Activated CD4-positive, alpha-beta T cell treated with anti-CD3 and anti-CD28 coated beads for 48 hours (primary cell): ENCODE measurements at regions not wholly inside any gene's neighbourhood (a gene's known extent, or its start where the extent isn't known, plus 50 kb on each side); places are given as distances from the start of the nearest gene placed in this dataset.
A peak's percentile ranks its signal among the peaks of the same experiment; 100 is the strongest.
"Not testable (repeated sequence)": the region's sequence is repeated elsewhere in the genome, so short reads cannot be mapped to it uniquely, and the experiment has no call there.

Experiments
- DNase-seq: peaks from one replicate; pipeline ENCODE4 v3.0.0-alpha.2; 2020

- DNase-seq, result not testable (repeated sequence)
Measured at GRCh38 chr10:38364073-38364472, 269.9 kb downstream of the ZNF37A start.

DNA sequence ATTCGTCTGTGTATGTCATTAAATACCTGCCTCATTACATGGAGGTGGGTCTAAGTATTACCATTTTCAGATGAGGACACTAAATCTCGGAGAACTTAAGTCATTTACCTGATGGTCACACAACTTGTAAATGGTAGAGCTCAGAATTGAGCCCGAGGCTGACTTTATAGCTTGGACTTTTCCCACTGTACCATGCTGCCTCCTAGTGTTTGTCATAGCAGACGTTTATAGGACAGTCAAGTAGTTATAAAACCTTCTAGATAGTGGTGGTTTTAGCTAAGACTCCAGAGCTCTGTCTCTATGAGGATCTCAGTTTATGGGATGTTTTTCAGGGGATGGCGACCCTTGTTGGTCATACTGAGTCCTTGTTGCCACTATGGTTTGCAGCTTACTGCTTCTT lies 271.8 kb downstream of the ZNF37A start:
- DNase-seq, result peak; percentile 9

GRCh38 chr10:38383800-38384199 lies 289.7 kb downstream of the ZNF37A start:
- DNase-seq, result not testable (repeated sequence)

GRCh38 chr10:38386869-38387268 lies 292.7 kb downstream of the ZNF37A start:
- DNase-seq, result not testable (repeated sequence)

- DNase-seq, result not testable (repeated sequence)
Measured at GRCh38 chr10:38390725-38391124, 296.6 kb downstream of the ZNF37A start.

DNA sequence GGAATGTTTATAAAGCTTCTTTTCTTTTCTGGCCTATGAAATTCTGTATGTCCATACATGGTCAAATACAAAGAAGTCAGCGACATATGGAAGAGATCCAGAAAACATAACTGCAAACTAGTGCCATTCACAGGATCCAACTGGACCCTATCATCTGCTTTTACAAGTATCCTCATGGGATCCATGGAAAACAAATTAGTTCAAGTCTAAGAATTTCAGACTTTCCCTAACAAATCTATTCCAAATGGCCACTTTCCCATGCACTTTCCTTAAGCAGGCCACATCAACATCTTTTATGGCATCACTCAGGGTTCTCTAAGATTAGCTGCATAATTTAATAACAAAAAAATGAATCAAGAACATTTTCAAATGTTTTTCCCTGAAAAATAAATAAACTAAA lies 301.3 kb downstream of the ZNF37A start:
- not testable (repeated sequence) for DNase-seq

DNA sequence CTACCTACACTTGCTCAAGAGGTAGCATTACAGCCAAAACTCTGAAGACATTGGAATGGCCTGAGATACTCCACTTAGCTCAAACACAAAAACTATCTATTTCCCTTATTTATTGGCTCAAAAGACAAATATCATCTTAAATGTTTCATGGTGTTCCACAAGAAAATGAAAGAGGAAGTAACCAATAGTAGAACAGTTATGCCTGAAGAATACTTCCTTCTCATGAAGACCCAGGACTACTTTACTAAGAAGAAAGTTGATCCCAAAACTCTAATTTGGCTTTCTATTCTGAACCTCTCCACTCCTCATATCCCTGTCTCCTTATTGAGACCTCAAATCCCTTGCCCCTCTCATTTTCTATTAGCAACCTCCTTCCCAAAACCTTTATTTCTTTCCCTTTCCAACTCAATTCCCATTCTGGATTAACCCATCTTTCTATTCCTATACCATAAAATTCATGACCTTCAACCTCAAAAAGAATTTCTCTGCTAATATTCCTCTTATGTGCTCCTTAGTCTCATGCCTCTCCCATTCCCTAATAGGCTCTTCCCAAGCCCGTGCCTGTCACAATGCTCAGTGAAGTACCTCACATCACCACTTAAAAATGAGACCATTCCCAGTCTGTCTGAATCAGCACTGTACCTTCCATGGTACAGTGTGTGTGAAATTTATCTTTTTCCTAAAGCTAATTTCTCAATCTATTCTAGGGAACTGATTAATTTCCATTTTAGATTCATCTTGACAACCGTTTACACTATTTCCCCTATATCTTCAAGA lies 302.2 kb downstream of the ZNF37A start:
- DNase-seq, result not testable (repeated sequence)

GRCh38 chr10:38401565-38401964 lies 307.4 kb downstream of the ZNF37A start:
- not testable (repeated sequence) for DNase-seq

- DNase-seq, result peak; percentile 93
Measured at GRCh38 chr10:38402442-38403346, 308.6 kb downstream of the ZNF37A start.

- not testable (repeated sequence) for DNase-seq
Measured at GRCh38 chr10:38403347-38404117, 309.4 kb downstream of the ZNF37A start.

- DNase-seq, result not testable (repeated sequence)
Measured at GRCh38 chr10:38423634-38424033, 329.5 kb downstream of the ZNF37A start.

- not testable (repeated sequence) for DNase-seq
Measured at GRCh38 chr10:38430242-38430641, 336.1 kb downstream of the ZNF37A start.

- DNase-seq, result not testable (repeated sequence)
Measured at GRCh38 chr10:38437359-38437758, 343.2 kb downstream of the ZNF37A start.

DNA sequence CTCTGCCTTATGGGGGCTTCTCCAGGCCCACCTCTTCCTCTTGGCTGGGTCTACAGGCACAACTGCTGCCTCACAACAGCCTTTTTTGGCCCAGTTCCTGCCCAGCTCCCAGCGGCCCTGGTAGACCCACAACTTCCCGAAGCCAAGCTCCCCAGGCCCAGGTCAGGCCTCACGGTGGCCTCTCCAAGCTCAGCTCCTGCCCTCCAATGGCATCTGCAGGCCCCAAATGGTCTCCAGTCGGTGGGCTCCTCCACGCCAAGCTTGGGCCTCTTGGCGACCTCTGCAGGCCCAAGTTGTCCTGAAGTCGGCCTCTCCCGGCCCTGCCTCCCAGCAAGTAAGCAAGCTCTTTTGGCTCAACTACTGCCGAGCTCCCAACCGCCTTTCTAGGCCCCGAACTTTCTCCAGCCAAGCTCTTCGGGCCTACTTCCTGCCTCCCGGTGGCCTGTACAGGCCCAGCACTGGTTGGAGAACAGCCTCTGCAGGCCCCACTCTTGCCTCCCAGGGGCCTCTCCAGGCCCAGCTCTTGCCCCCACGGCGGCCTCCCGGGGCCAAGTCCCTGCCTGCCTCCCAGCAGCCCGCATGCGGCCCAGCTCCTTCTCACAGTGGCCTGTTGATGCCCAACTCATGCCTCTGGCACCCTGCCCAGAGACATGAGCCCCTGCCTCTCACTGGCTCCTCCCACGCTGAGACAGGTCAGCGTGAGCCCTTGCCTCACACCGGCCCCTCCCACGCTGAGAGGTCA lies 354.6 kb downstream of the ZNF37A start:
- DNase-seq, result not testable (repeated sequence)

DNA sequence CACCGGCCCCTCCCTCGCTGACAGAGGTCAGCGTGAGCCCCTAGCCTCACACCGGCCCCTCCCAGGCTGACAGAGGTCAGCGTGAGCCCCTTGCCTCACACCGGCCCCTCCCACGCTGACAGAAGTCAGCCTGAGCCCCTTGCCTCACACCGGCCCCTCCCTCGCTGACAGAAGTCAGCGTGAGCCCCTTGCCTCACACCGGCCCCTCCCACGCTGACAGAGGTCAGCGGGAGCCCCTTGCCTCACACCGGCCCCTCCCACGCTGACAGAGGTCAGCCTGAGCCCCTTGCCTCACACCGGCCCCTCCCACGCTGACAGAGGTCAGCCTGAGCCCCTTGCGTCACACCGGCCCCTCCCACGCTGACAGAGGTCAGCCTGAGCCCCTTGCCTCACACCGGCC lies 355.5 kb downstream of the ZNF37A start:
- not testable (repeated sequence) for DNase-seq

- DNase-seq, result not testable (repeated sequence)
Measured at GRCh38 chr10:38450372-38451057, 356.4 kb downstream of the ZNF37A start.

DNA sequence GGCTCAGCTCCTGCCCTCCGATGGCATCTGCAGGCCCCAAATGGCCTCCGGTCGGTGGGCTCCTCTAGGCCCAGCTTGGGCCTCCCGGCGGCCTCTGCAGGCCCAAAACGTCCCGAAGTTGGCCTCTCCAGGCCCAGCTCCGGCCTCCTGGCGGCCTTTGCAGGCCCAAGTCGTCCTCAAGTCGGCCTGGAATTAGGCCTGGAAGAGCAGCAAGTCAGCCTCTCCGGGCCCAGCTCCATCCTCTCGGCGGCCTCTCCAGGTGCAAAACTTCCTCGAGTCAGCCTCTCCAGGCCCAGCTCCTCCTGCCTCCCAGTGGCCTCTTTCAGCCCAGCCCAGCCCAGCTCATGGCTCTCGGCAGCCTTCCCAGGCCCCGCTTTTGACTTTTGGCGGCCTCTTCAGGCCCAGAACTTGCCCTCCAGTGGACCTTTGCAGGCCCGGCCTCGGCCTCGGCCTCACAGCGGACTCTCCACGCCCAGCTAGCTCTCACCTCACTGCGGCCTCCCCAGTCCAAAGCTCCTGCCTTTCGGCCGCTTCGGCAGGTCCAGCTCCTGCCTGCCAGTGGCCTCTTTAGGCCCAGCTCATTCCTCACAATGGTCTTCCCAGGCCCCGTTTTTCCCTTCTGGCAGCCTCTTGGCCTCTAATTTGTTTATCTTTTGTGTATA lies 357.3 kb downstream of the ZNF37A start:
- DNase-seq, result not testable (repeated sequence)
